Osteoblast (primary cell): ENCODE measurements at regions not wholly inside any gene's neighbourhood (a gene's known extent, or its start where the extent isn't known, plus 50 kb on each side); places are given as distances from the start of the nearest gene placed in this dataset.

ENCODE experiments used
- DNase-seq: peaks from one replicate; pipeline ENCODE4 v3.0.0; 2011; ENCODE audit warnings: low spot score, mixed read lengths; ENCODE audit not compliant: insufficient read length; ENCODE audit errors: missing footprints
- H2AFZ ChIP-seq: 2 replicates; pipeline ENCODE4 v1.6.0; 2011; ENCODE audit warnings: mild to moderate bottlenecking, low read length
- H3K27ac ChIP-seq: 2 replicates; pipeline ENCODE4 v1.5.1; 2011; ENCODE audit warnings: mild to moderate bottlenecking, low read depth, low read length, moderate library complexity
- H3K27me3 ChIP-seq: 2 replicates; pipeline ENCODE4 v1.6.0; 2012; ENCODE audit warnings: mild to moderate bottlenecking, control low read depth, inconsistent platforms, low read length, moderate library complexity; ENCODE audit not compliant: insufficient read depth
- H3K36me3 ChIP-seq: 2 replicates; pipeline ENCODE4 v1.5.1; 2011; ENCODE audit warnings: mild to moderate bottlenecking, low read length, control low read depth, moderate library complexity; ENCODE audit not compliant: insufficient read depth
- H3K4me1 ChIP-seq: 2 replicates; pipeline ENCODE4 v1.5.1; 2011; ENCODE audit warnings: mild to moderate bottlenecking, low read length, control low read depth, moderate library complexity; ENCODE audit not compliant: insufficient read depth
- H3K4me2 ChIP-seq: 2 replicates; pipeline ENCODE4 v1.6.0; 2011; ENCODE audit warnings: mild to moderate bottlenecking, low read length; ENCODE audit not compliant: insufficient read depth
- H3K4me3 ChIP-seq: fragments of 200-600 bp; sonication (generic); 3 replicates; pipeline ENCODE4 v1.5.1; 2012; ENCODE audit warnings: mild to moderate bottlenecking, low read length, inconsistent platforms; ENCODE audit not compliant: insufficient read depth
- H3K79me2 ChIP-seq: 2 replicates; pipeline ENCODE4 v1.6.0; 2012; ENCODE audit warnings: mild to moderate bottlenecking, low read length, control low read depth, inconsistent platforms; ENCODE audit not compliant: insufficient read depth
- H3K9me3 ChIP-seq: 2 replicates; pipeline ENCODE4 v1.5.1; 2011; ENCODE audit warnings: low read depth, low read length, control low read depth
- H4K20me1 ChIP-seq: 2 replicates; pipeline ENCODE4 v1.6.0; 2012; ENCODE audit warnings: mild to moderate bottlenecking, low read length, control low read depth; ENCODE audit not compliant: insufficient read depth
- TF ChIP-seq, protein P1 (sequence below): IDR thresholded peaks from 2 replicates; pipeline ENCODE4 v1.5.1; 2011; ENCODE audit warnings: mild to moderate bottlenecking, low read depth, low read length, moderate library complexity; ENCODE audit errors: extremely low read depth

DNA sequence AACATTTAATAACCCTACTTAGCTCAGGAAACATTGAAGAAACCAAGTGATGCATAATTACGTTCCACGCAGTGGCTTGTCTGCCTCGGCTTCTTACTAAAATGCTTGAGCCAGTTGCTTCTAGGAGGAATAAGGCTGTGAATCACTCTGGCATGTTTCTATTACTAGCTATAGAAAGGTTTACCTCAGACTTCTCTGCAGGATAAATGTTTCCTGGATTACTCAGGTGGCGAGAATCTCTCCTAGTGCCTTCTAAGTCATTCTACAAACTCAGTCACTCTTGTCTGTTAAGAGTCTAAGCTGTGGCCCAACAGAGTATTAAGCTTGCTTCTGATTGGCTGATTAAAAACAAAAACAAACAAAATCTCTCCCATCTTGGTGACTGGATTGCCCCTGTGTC, 92.0 kb upstream of the RALGPS2 start:
- TF ChIP-seq, protein P1, sequence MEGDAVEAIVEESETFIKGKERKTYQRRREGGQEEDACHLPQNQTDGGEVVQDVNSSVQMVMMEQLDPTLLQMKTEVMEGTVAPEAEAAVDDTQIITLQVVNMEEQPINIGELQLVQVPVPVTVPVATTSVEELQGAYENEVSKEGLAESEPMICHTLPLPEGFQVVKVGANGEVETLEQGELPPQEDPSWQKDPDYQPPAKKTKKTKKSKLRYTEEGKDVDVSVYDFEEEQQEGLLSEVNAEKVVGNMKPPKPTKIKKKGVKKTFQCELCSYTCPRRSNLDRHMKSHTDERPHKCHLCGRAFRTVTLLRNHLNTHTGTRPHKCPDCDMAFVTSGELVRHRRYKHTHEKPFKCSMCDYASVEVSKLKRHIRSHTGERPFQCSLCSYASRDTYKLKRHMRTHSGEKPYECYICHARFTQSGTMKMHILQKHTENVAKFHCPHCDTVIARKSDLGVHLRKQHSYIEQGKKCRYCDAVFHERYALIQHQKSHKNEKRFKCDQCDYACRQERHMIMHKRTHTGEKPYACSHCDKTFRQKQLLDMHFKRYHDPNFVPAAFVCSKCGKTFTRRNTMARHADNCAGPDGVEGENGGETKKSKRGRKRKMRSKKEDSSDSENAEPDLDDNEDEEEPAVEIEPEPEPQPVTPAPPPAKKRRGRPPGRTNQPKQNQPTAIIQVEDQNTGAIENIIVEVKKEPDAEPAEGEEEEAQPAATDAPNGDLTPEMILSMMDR = no peak
- Histone ChIP-seq H3K36me3 (no peaks in the 10 kb centered on the region), H3K9me3 (no peaks in the 10 kb centered on the region), H3K4me2 (peak overlapping the region; percentile 57), H2AFZ (peak overlapping the region; percentile 5), H4K20me1 (no peaks in the 10 kb centered on the region), H3K79me2 (no peaks in the 10 kb centered on the region), H3K27ac (peak overlapping the region; percentile 83), H3K4me3 (peak overlapping the region; percentile 3), H3K27me3 (no peaks in the 10 kb centered on the region), H3K4me1 (peaks cover 54% of the 10 kb centered on the region)
- DNase-seq = peak; percentile 90

DNA sequence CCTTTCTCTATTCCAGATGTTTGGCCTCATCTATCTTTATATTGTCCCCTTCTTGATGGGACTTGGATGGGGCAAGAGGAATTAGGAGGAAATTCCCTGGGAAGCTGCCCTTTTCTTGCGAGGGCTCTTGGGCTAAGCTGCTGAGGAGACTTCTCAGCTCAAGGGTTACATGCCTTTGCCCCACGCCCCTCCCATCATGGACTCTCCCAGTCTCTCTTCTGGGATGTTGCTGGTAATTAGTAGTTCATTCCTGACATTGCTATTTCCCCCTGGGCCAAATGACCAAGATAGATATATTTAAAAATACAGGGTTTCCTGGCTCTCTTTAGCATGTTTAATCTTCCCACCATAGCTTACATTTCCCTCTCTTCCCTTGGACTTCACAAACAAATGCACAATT, 90.6 kb upstream of the RALGPS2 start:
- Histone ChIP-seq H3K36me3 (no peaks in the 10 kb centered on the region), H3K4me2 (no peak overlapping the region), H3K4me1 (peaks cover 49% of the 10 kb centered on the region), H4K20me1 (no peaks in the 10 kb centered on the region), H2AFZ (peak overlapping the region; percentile 63), H3K9me3 (no peaks in the 10 kb centered on the region), H3K79me2 (no peaks in the 10 kb centered on the region), H3K27ac (peak overlapping the region; percentile 83), H3K27me3 (no peaks in the 10 kb centered on the region), H3K4me3 (no peak overlapping the region)
- peak; percentile 38 for DNase-seq
- TF ChIP-seq, protein P1 = no peak

GRCh38 chr1:178637841-178638240, 87.2 kb upstream of the RALGPS2 start:
- DNase-seq = no peak
- no peaks in the 10 kb centered on the region for H3K36me3 ChIP-seq
- H4K20me1 ChIP-seq = no peaks in the 10 kb centered on the region
- H3K4me1 ChIP-seq = peaks cover 31% of the 10 kb centered on the region
- TF ChIP-seq, protein P1 = no peak
- no peak overlapping the region for H2AFZ ChIP-seq
- H3K4me2 ChIP-seq = no peak overlapping the region
- H3K79me2 ChIP-seq = no peaks in the 10 kb centered on the region
- H3K9me3 ChIP-seq = no peaks in the 10 kb centered on the region
- no peak overlapping the region for H3K4me3 ChIP-seq
- H3K27ac ChIP-seq = no peak overlapping the region
- no peaks in the 10 kb centered on the region for H3K27me3 ChIP-seq

- Histone ChIP-seq H3K79me2 (no peaks in the 10 kb centered on the region), H2AFZ (no peak overlapping the region), H3K4me1 (peaks cover 22% of the 10 kb centered on the region), H3K9me3 (no peaks in the 10 kb centered on the region), H4K20me1 (no peaks in the 10 kb centered on the region), H3K4me2 (no peak overlapping the region), H3K27ac (peak overlapping the region; percentile 54), H3K27me3 (no peaks in the 10 kb centered on the region), H3K36me3 (no peaks in the 10 kb centered on the region), H3K4me3 (no peak overlapping the region)
- TF ChIP-seq, protein P1 = no peak
- DNase-seq = peak; percentile 56
Observed at GRCh38 chr1:178639326-178639725, 85.7 kb upstream of the RALGPS2 start.
